ENCODE measurements at regions not wholly inside any gene's neighbourhood (a gene's known extent, or its start where the extent isn't known, plus 50 kb on each side); places are given as distances from the start of the nearest gene placed in this dataset.

- CTCF ChIA-PET = no interaction called here
- 60% methylated on average over 5 of the region's 5 CpGs for WGBS (ENCODE audit: missing lambda C conversion rate)
- Histone ChIP-seq H3K4me3 (no peak overlapping the region), H3K4me2 (no peak overlapping the region), H3K9me3 (no peaks in the 10 kb centered on the region), H3K4me1 (no peaks in the 10 kb centered on the region), H3K27ac (no peak overlapping the region)
- TF ChIP-seq FOXS1 (CRISPR knock-in tag; IDR thresholded peaks at IDR 0.05) (no peak), PBX3 (IDR thresholded peaks at IDR 0.05) (no peak), JUNB (IDR thresholded peaks at IDR 0.05) (no peak), NFE2L2 (conservative IDR thresholded peaks at IDR 0.05; ENCODE audit: low read length) (no peak), HEYL (CRISPR knock-in tag; IDR thresholded peaks at IDR 0.05) (no peak), REST (IDR thresholded peaks at IDR 0.05) (no peak), TFCP2L1 (CRISPR knock-in tag; IDR thresholded peaks at IDR 0.05) (no peak), POLR2AphosphoS2 (conservative IDR thresholded peaks at IDR 0.05; ENCODE audit: low read length) (no peak)
- POLR2A ChIA-PET = no interaction called here
- DNase-seq (ENCODE audit: low read depth in 1 of 2, low spot score in 1 of 2) (no peak), ATAC-seq (no peak), FAIRE-seq (no peak)
These were observed 197.0 kb downstream of the KLF13 start for GRCh38 chr15:31523655-31524049.

- FAIRE-seq (no peak), ATAC-seq (no peak), DNase-seq (ENCODE audit: low read depth in 1 of 2, low spot score in 1 of 2) (no peak)
- 58% methylated on average over 8 of the region's 8 CpGs for WGBS (ENCODE audit: missing lambda C conversion rate)
- Histone ChIP-seq H3K9me3 (no peaks in the 10 kb centered on the region), H3K4me2 (no peak overlapping the region), H3K27ac (no peak overlapping the region), H3K4me1 (no peaks in the 10 kb centered on the region), H3K4me3 (no peak overlapping the region)
- no peak for TF ChIP-seq RAD21 (conservative IDR thresholded peaks at IDR 0.05 in 1 of 2, IDR thresholded peaks at IDR 0.05 in 1 of 2)
- no peak for TF ChIP-seq FOSB (CRISPR knock-in tag; IDR thresholded peaks at IDR 0.05)
- no peak for TF ChIP-seq MAZ (IDR thresholded peaks at IDR 0.05; ENCODE audit: borderline replicate concordance, low read depth, low read length)
- no peak for TF ChIP-seq REST (IDR thresholded peaks at IDR 0.05)
- TF ChIP-seq RNF2 (IDR thresholded peaks at IDR 0.05; ENCODE audit: borderline replicate concordance, low read depth) = no peak
- TF ChIP-seq ZC3H11A (IDR thresholded peaks at IDR 0.05) = no peak
- TF ChIP-seq NPAS2 (CRISPR knock-in tag; IDR thresholded peaks at IDR 0.05; ENCODE audit: borderline replicate concordance) = no peak
- no peak for TF ChIP-seq CHD4 (IDR thresholded peaks at IDR 0.05; ENCODE audit: borderline replicate concordance)
- no peak for TF ChIP-seq ZNF302 (CRISPR knock-in tag; IDR thresholded peaks at IDR 0.05)
- TF ChIP-seq GATA3 (IDR thresholded peaks at IDR 0.05; ENCODE audit: borderline replicate concordance) = no peak
- ChIA-PET POLR2A (no interaction called here), CTCF (interaction anchor here (0.5 to 1.3 kb wide), 4 partner anchors 10 to 453 kb away, joined by 3 to 5 read pairs (median 3); no protein-coding TSS in a partner anchor)
These were observed 198.6 kb downstream of the KLF13 start for GRCh38 chr15:31525185-31525695.

All from A549 (cell line).